ENCODE measurements at regions not wholly inside any gene's neighbourhood (a gene's known extent, or its start where the extent isn't known, plus 50 kb on each side); places are given as distances from the start of the nearest gene placed in this dataset.

DNA sequence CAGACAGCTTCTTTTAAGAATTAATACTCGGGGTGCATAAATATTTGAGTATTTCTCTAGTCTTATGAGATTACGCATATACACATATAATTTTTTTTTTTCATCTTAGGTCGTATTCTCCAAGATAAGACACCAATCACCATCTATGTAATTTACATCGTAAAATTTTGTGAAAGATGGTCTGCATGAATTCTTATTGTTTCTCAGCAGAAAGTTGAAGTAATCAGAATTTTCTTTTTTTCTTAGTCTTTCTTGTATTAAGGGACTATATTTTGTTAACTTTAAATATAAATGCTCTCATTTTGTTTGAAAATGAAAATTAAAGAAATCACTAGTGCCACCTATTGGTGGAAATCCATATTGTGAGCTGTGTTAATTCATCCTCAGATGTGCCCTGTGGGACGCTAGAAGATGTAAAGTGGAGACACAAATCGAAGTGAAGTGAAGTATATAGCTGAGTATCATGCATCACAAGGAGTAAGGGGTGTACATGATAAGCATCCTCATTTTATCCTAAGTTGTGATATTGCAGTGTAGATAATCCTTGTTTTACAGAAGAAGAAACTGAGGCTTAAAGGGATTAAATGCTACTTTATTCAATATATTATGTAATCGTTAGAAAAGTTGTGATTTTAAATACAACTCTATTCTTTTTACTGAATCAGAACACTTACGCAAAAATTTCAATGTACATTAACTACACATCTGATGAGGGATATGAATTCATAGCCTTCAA, 2084.3 kb downstream of the LRRC4C start:
- H3K36me3 ChIP-seq: no peaks in the 10 kb centered on the region
- no peaks in the 10 kb centered on the region for H3K27me3 ChIP-seq (ENCODE audit: insufficient read depth, low read depth, severe bottlenecking)
- H3K4me3 ChIP-seq (ENCODE audit: low read depth, low read length): no peak overlapping the region
- H3K9me3 ChIP-seq (ENCODE audit: severe bottlenecking): no peaks in the 10 kb centered on the region
- TF ChIP-seq, protein P1, sequence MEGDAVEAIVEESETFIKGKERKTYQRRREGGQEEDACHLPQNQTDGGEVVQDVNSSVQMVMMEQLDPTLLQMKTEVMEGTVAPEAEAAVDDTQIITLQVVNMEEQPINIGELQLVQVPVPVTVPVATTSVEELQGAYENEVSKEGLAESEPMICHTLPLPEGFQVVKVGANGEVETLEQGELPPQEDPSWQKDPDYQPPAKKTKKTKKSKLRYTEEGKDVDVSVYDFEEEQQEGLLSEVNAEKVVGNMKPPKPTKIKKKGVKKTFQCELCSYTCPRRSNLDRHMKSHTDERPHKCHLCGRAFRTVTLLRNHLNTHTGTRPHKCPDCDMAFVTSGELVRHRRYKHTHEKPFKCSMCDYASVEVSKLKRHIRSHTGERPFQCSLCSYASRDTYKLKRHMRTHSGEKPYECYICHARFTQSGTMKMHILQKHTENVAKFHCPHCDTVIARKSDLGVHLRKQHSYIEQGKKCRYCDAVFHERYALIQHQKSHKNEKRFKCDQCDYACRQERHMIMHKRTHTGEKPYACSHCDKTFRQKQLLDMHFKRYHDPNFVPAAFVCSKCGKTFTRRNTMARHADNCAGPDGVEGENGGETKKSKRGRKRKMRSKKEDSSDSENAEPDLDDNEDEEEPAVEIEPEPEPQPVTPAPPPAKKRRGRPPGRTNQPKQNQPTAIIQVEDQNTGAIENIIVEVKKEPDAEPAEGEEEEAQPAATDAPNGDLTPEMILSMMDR (IDR thresholded peaks at IDR 0.05; ENCODE audit: low read depth, low read length): 0 out of 2 replicates have a peak, but pooled peaks have one; percentile 29
- no peak overlapping the region for H3K27ac ChIP-seq
- no peak for DNase-seq

DNA sequence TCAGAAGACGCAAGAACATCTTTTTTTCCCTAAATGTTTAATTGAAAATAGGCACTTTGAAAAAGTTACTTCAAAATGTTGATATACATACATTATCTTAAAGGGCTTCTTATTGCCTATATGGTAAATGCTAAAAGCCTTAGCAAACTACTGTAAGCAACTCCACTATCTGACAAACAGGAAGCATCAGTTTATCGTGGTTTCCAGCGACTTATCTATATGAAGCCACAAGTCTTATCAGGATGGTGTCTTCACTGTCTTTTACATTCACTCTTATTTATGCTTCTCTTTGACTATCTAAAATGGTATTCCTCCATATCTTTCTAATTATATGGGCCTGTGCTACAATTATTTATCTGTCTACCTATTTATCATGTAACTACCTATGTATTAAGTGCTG, 2091.9 kb downstream of the LRRC4C start:
- no peaks in the 10 kb centered on the region for H3K36me3 ChIP-seq
- no peak overlapping the region for H3K27ac ChIP-seq
- TF ChIP-seq, protein P1 (IDR thresholded peaks at IDR 0.05; ENCODE audit: low read depth, low read length): no peak
- no peaks in the 10 kb centered on the region for H3K27me3 ChIP-seq (ENCODE audit: insufficient read depth, low read depth, severe bottlenecking)
- DNase-seq: no peak
- no peaks in the 10 kb centered on the region for H3K9me3 ChIP-seq (ENCODE audit: severe bottlenecking)
- no peak overlapping the region for H3K4me3 ChIP-seq (ENCODE audit: low read depth, low read length)

DNA sequence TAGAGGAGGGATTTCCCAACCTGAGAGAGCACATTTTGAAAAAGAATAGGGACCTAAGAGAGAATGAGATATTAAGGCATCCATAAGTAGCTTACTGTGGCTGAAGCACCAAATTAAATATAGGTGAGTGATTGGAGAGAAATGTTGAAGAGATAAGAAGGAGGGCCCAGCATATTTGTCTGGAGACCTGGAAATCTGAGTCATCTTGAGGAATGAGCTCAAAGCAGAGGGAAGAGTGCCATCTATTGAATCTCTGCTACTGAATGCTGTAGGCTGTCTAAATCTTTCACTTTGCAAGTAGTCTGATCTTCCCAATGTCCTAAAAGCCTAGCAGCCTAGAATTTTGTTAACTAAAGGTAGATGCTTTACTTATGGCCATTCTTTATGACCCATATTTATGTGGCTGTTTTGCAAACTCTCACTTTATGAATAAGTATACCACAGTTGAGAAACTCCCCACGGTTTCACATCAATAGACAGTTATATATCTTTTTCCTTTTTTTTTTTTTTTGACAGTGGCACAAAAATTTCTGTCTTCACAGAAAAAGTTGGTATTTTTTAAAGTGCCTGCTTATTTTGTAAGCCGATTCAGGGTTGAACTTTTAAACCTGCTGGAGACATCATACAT, 2093.5 kb downstream of the LRRC4C start:
- DNase-seq: peak; percentile 10
- Histone ChIP-seq H3K36me3 (no peaks in the 10 kb centered on the region), H3K9me3 (ENCODE audit: severe bottlenecking) (no peaks in the 10 kb centered on the region), H3K4me3 (ENCODE audit: low read depth, low read length) (no peak overlapping the region), H3K27ac (no peak overlapping the region), H3K27me3 (ENCODE audit: insufficient read depth, low read depth, severe bottlenecking) (no peaks in the 10 kb centered on the region)
- TF ChIP-seq, protein P1 (IDR thresholded peaks at IDR 0.05; ENCODE audit: low read depth, low read length): peak; percentile 63

DNA sequence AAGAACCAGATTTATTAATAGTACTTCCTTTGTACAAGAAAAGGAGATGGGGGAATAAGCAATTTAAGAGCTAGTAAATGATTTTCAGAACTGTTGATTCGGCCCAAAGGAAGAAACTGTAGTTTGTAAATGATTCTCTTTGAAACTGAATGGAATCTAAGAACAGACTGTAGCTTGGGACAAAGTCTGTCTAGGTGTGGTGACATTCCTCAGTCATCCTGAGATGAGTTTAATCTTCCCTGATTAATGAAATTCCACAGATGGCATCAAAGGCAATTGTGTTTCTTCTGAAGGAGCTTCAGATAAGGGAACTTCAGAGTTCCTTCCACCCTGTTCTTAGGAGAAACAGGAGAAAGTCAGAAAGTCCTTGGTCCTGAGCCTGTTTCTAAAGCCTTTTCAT, 2095.9 kb downstream of the LRRC4C start:
- no peaks in the 10 kb centered on the region for H3K27me3 ChIP-seq (ENCODE audit: insufficient read depth, low read depth, severe bottlenecking)
- no peaks in the 10 kb centered on the region for H3K36me3 ChIP-seq
- TF ChIP-seq, protein P1 (IDR thresholded peaks at IDR 0.05; ENCODE audit: low read depth, low read length): no peak
- no peak overlapping the region for H3K27ac ChIP-seq
- no peak overlapping the region for H3K4me3 ChIP-seq (ENCODE audit: low read depth, low read length)
- no peak for DNase-seq
- H3K9me3 ChIP-seq (ENCODE audit: severe bottlenecking): no peaks in the 10 kb centered on the region

DNA sequence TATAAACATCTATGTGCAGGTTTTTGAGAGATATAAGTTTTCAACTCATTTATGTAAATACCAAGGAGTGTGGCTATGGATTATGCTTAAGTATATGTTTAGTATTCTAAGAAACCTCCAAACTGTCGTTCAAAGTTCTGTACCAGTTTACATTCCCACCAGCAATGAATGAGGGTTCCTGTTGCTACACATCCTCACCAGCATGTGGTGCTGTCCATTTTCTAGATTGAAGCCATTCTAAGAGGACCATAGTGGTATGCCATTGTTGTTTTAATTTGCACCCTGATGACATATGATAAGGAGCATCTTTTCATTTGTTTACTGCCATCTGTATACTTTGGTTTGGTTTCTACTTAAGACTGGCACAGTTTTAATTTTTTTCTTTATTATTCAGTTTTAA, 2097.9 kb downstream of the LRRC4C start:
- no peak overlapping the region for H3K27ac ChIP-seq
- no peaks in the 10 kb centered on the region for H3K36me3 ChIP-seq
- no peaks in the 10 kb centered on the region for H3K27me3 ChIP-seq (ENCODE audit: insufficient read depth, low read depth, severe bottlenecking)
- no peak overlapping the region for H3K4me3 ChIP-seq (ENCODE audit: low read depth, low read length)
- TF ChIP-seq, protein P1 (IDR thresholded peaks at IDR 0.05; ENCODE audit: low read depth, low read length): 0 out of 2 replicates have a peak, but pooled peaks have one; percentile 2
- no peak for DNase-seq
- H3K9me3 ChIP-seq (ENCODE audit: severe bottlenecking): no peaks in the 10 kb centered on the region
